Trophoblast cell (in vitro differentiated cells and primary cell): ENCODE measurements at regions not wholly inside any gene's neighbourhood (a gene's known extent, or its start where the extent isn't known, plus 50 kb on each side); places are given as distances from the start of the nearest gene placed in this dataset.
A peak's percentile ranks its signal among the peaks of the same experiment; 100 is the strongest.

Experiments used
- DNase-seq, 2 donors: peaks; one replicate each; pipeline ENCODE4 v3.0.0-alpha.2; 2016
- H2AFZ ChIP-seq: 2 replicates; pipeline ENCODE4 v1.6.1; 2013; ENCODE audit warnings: low read length, moderate library complexity, mild to moderate bottlenecking; ENCODE audit not compliant: insufficient read depth, poor library complexity
- H2AK5ac ChIP-seq: 2 replicates; pipeline ENCODE4 v1.6.1; 2013; ENCODE audit warnings: mild to moderate bottlenecking, low read length
- H2BK120ac ChIP-seq: 2 replicates; pipeline ENCODE4 v1.6.1; 2013; ENCODE audit warnings: low read length, mild to moderate bottlenecking, moderate library complexity; ENCODE audit not compliant: insufficient read depth, poor library complexity
- H2BK12ac ChIP-seq: 2 replicates; pipeline ENCODE4 v1.6.1; 2013; ENCODE audit warnings: mild to moderate bottlenecking, low read length, moderate library complexity
- H2BK5ac ChIP-seq: 2 replicates; pipeline ENCODE4 v1.6.1; 2013; ENCODE audit warnings: low read length, low read depth, moderate library complexity, mild to moderate bottlenecking; ENCODE audit not compliant: poor library complexity
- H3K14ac ChIP-seq: 2 replicates; pipeline ENCODE4 v1.6.1; 2013; ENCODE audit warnings: mild to moderate bottlenecking, low read length
- H3K18ac ChIP-seq: 2 replicates; pipeline ENCODE4 v1.6.1; 2013; ENCODE audit warnings: mild to moderate bottlenecking, low read length
- H3K23ac ChIP-seq: 2 replicates; pipeline ENCODE4 v1.6.1; 2013; ENCODE audit warnings: low read length
- H3K27ac ChIP-seq: 2 replicates; pipeline ENCODE4 v1.5.1; 2013; ENCODE audit warnings: low read depth, mild to moderate bottlenecking, inconsistent platforms, low read length, moderate library complexity
- H3K27me3 ChIP-seq: 2 replicates; pipeline ENCODE4 v1.6.1; 2013; ENCODE audit warnings: inconsistent platforms, mild to moderate bottlenecking, low read length, moderate library complexity; ENCODE audit not compliant: insufficient read depth
- H3K36me3 ChIP-seq, 2 experiments: 1 replicate in 1 of 2; 2 replicates in 1 of 2; pipeline ENCODE4 v1.6.1; 2013; ENCODE audit warnings: low read length in 2 of 2, mild to moderate bottlenecking in 2 of 2, moderate library complexity in 1 of 2; ENCODE audit not compliant: insufficient read depth in 2 of 2, control insufficient read depth in 1 of 2
- H3K4ac ChIP-seq: 2 replicates; pipeline ENCODE4 v1.6.1; 2013; ENCODE audit warnings: low read depth, mild to moderate bottlenecking, low read length, moderate library complexity
- H3K4me1 ChIP-seq, 2 experiments: 1 replicate in 1 of 2; 2 replicates in 1 of 2; pipeline ENCODE4 v1.6.1; 2013; ENCODE audit warnings: low read length in 2 of 2, mild to moderate bottlenecking in 2 of 2, moderate library complexity in 1 of 2; ENCODE audit not compliant: insufficient read depth in 2 of 2, control insufficient read depth in 1 of 2
- H3K4me2 ChIP-seq: 2 replicates; pipeline ENCODE4 v1.6.1; 2013; ENCODE audit warnings: inconsistent platforms, mild to moderate bottlenecking, low read length, moderate library complexity
- H3K4me3 ChIP-seq: 2 replicates; pipeline ENCODE4 v1.5.1; 2013; ENCODE audit warnings: mild to moderate bottlenecking, low read depth, low read length, inconsistent platforms
- H3K79me1 ChIP-seq: one replicate; pipeline ENCODE4 v1.6.1; 2013; ENCODE audit warnings: low read length
- H3K79me2 ChIP-seq: 2 replicates; pipeline ENCODE4 v1.6.1; 2013; ENCODE audit warnings: low read length, mild to moderate bottlenecking; ENCODE audit not compliant: control insufficient read depth, insufficient read depth, poor library complexity
- H3K9ac ChIP-seq: 2 replicates; pipeline ENCODE4 v1.6.1; 2013; ENCODE audit warnings: mild to moderate bottlenecking, low read length
- H3K9me3 ChIP-seq: 2 replicates; pipeline ENCODE4 v1.6.1; 2013; ENCODE audit warnings: low read depth, mild to moderate bottlenecking, control low read depth, inconsistent platforms, low read length; ENCODE audit not compliant: insufficient read depth
- H4K12ac ChIP-seq: 2 replicates; pipeline ENCODE4 v1.6.1; 2013; ENCODE audit warnings: low read depth, mild to moderate bottlenecking, low read length, moderate library complexity
- H4K8ac ChIP-seq: 2 replicates; pipeline ENCODE4 v1.6.1; 2013; ENCODE audit warnings: low read depth, mild to moderate bottlenecking, low read length, moderate library complexity
- H4K91ac ChIP-seq: one replicate; pipeline ENCODE4 v1.6.1; 2013; ENCODE audit warnings: low read depth, mild to moderate bottlenecking, low read length, moderate library complexity
- WGBS: extraction: QIAGEN DNeasy Blood & Tissue Kit; methylation state at CpG from one replicate; pipeline ENCODE4 v1.1.7; 2013; ENCODE audit warnings: missing lambda C conversion rate; ENCODE audit not compliant: insufficient read length, insufficient coverage; ENCODE audit errors: extremely low coverage; 5-methylcytosine and 5-hydroxymethylcytosine counted together

GRCh38 chr6:55052846-55053245, 121.5 kb upstream of the HCRTR2 start:
- no peaks in the 10 kb centered on the region for H3K9me3 ChIP-seq
- no peak overlapping the region for H4K91ac ChIP-seq
- H3K79me2 ChIP-seq: no peaks in the 10 kb centered on the region
- H4K12ac ChIP-seq: no peak overlapping the region
- DNase-seq: no peak
- no peaks in the 10 kb centered on the region for H3K36me3 ChIP-seq
- no peak overlapping the region for H2BK5ac ChIP-seq
- no peak overlapping the region for H2BK12ac ChIP-seq
- no peak overlapping the region for H3K9ac ChIP-seq
- no peak overlapping the region for H3K4me2 ChIP-seq
- H3K79me1 ChIP-seq: no peaks in the 10 kb centered on the region
- H3K4ac ChIP-seq: no peak overlapping the region
- no peak overlapping the region for H3K18ac ChIP-seq
- no peak overlapping the region for H2AK5ac ChIP-seq
- no peaks in the 10 kb centered on the region for H3K27me3 ChIP-seq
- H3K4me1 ChIP-seq: no peaks in the 10 kb centered on the region
- H3K27ac ChIP-seq: no peak overlapping the region
- no peak overlapping the region for H3K23ac ChIP-seq
- no peak overlapping the region for H3K4me3 ChIP-seq
- H2BK120ac ChIP-seq: no peak overlapping the region
- H3K14ac ChIP-seq: no peak overlapping the region
- H4K8ac ChIP-seq: no peak overlapping the region
- no peak overlapping the region for H2AFZ ChIP-seq

GRCh38 chr6:55058682-55059081, 115.6 kb upstream of the HCRTR2 start:
- Histone ChIP-seq H3K27ac (no peak overlapping the region), H3K14ac (no peak overlapping the region), H3K4ac (no peak overlapping the region), H3K23ac (no peak overlapping the region), H3K18ac (no peak overlapping the region), H3K36me3 (no peaks in the 10 kb centered on the region), H3K9me3 (no peaks in the 10 kb centered on the region), H3K79me1 (no peaks in the 10 kb centered on the region), H4K8ac (no peak overlapping the region), H2BK12ac (no peak overlapping the region), H2BK5ac (no peak overlapping the region), H4K91ac (no peak overlapping the region), H4K12ac (no peak overlapping the region), H2AK5ac (no peak overlapping the region), H3K4me1 (no peaks in the 10 kb centered on the region), H3K79me2 (no peaks in the 10 kb centered on the region), H3K27me3 (no peaks in the 10 kb centered on the region), H2AFZ (no peak overlapping the region), H2BK120ac (no peak overlapping the region), H3K4me3 (no peak overlapping the region), H3K4me2 (no peak overlapping the region), H3K9ac (no peak overlapping the region)
- no peak for DNase-seq

GRCh38 chr6:55064711-55065420, 109.4 kb upstream of the HCRTR2 start:
- H3K27ac ChIP-seq: no peak overlapping the region
- H4K91ac ChIP-seq: no peak overlapping the region
- no peaks in the 10 kb centered on the region for H3K79me2 ChIP-seq
- WGBS: no CpG with 5 or more reads among the region's 3 CpGs
- H3K18ac ChIP-seq: no peak overlapping the region
- no peaks in the 10 kb centered on the region for H3K9me3 ChIP-seq
- H3K79me1 ChIP-seq: no peaks in the 10 kb centered on the region
- no peak overlapping the region for H4K12ac ChIP-seq
- H3K14ac ChIP-seq: no peak overlapping the region
- no peak overlapping the region for H3K4ac ChIP-seq
- no peaks in the 10 kb centered on the region for H3K27me3 ChIP-seq
- no peak overlapping the region for H2BK12ac ChIP-seq
- no peak overlapping the region for H3K4me2 ChIP-seq
- peak in 1 of 2 donors; percentile 47 for DNase-seq
- H2BK5ac ChIP-seq: no peak overlapping the region
- H3K36me3 ChIP-seq: no peaks in the 10 kb centered on the region
- no peak overlapping the region for H3K4me3 ChIP-seq
- H3K23ac ChIP-seq: no peak overlapping the region
- no peak overlapping the region for H2AK5ac ChIP-seq
- H4K8ac ChIP-seq: no peak overlapping the region
- no peak overlapping the region for H2AFZ ChIP-seq
- no peak overlapping the region for H3K9ac ChIP-seq
- no peaks in the 10 kb centered on the region for H3K4me1 ChIP-seq
- no peak overlapping the region for H2BK120ac ChIP-seq

GRCh38 chr6:55069132-55069781, 105.1 kb upstream of the HCRTR2 start:
- H3K36me3 ChIP-seq: no peaks in the 10 kb centered on the region
- WGBS: no CpG with 5 or more reads among the region's 3 CpGs
- H2AK5ac ChIP-seq: no peak overlapping the region
- H3K27ac ChIP-seq: no peak overlapping the region
- peak; percentile 50 to 78 for DNase-seq
- H3K27me3 ChIP-seq: no peaks in the 10 kb centered on the region
- H2AFZ ChIP-seq: peak overlapping the region; percentile 54
- H4K91ac ChIP-seq: no peak overlapping the region
- no peak overlapping the region for H3K14ac ChIP-seq
- no peak overlapping the region for H4K8ac ChIP-seq
- no peak overlapping the region for H2BK12ac ChIP-seq
- no peak overlapping the region for H2BK120ac ChIP-seq
- H3K4me3 ChIP-seq: no peak overlapping the region
- H3K18ac ChIP-seq: no peak overlapping the region
- H3K4me1 ChIP-seq: no peaks in the 10 kb centered on the region
- no peak overlapping the region for H3K4ac ChIP-seq
- no peak overlapping the region for H3K4me2 ChIP-seq
- no peak overlapping the region for H3K23ac ChIP-seq
- H3K79me1 ChIP-seq: no peaks in the 10 kb centered on the region
- no peaks in the 10 kb centered on the region for H3K79me2 ChIP-seq
- H4K12ac ChIP-seq: no peak overlapping the region
- H3K9ac ChIP-seq: no peak overlapping the region
- H3K9me3 ChIP-seq: no peaks in the 10 kb centered on the region
- no peak overlapping the region for H2BK5ac ChIP-seq
